H1 (cell line): ENCODE measurements at regions not wholly inside any gene's neighbourhood (a gene's known extent, or its start where the extent isn't known, plus 50 kb on each side); places are given as distances from the start of the nearest gene placed in this dataset.

Experiments used
- CBX8 ChIP-seq: fragments of 300-800, 300-1000 bp; sonication (generic); IDR thresholded peaks from 2 replicates; pipeline ENCODE4 v1.7.1; 2016; ENCODE audit warnings: low read depth, low read length, borderline replicate concordance
- GABPA ChIP-seq: IDR thresholded peaks from 2 replicates; pipeline ENCODE4 v1.6.1; 2011; ENCODE audit warnings: mild to moderate bottlenecking, low read length, moderate library complexity, borderline replicate concordance; ENCODE audit not compliant: insufficient read depth
- JUND ChIP-seq: IDR thresholded peaks from 2 replicates; pipeline ENCODE4 v1.6.1; 2011; ENCODE audit warnings: mild to moderate bottlenecking, improper control_type of control experiment, low read length
- KDM1A ChIP-seq: fragments of 200-600, 300-600 bp; sonication (generic); IDR thresholded peaks from 2 replicates; pipeline ENCODE4 v1.7.1; 2016; ENCODE audit warnings: mild to moderate bottlenecking, low read length, borderline replicate concordance
- KDM4A ChIP-seq: IDR thresholded peaks from one replicate; pipeline ENCODE4 v1.7.1; 2012; ENCODE audit warnings: low read depth, mild to moderate bottlenecking, moderate library complexity, low read length, inconsistent platforms; ENCODE audit not compliant: severe bottlenecking
- PHF8 ChIP-seq: fragments of 200-600 bp; sonication (generic); conservative IDR thresholded peaks from 2 replicates; pipeline ENCODE4 v1.7.1; 2012; ENCODE audit warnings: low read depth, mild to moderate bottlenecking, inconsistent platforms, low read length, moderate library complexity
- RFX5 ChIP-seq: IDR thresholded peaks from 2 replicates; pipeline ENCODE4 v1.6.1; 2011; ENCODE audit warnings: low read depth, low read length, improper control_type of control experiment, borderline replicate concordance
- TF ChIP-seq, protein P1 (sequence below): IDR thresholded peaks from 2 replicates; pipeline ENCODE4 v1.6.1; 2011; ENCODE audit warnings: low read length, improper control_type of control experiment
- TF ChIP-seq, protein P2 (sequence below): IDR thresholded peaks from 2 replicates; pipeline ENCODE4 v1.6.1; 2011; ENCODE audit warnings: low read depth, mild to moderate bottlenecking, low read length; ENCODE audit not compliant: insufficient read depth

DNA sequence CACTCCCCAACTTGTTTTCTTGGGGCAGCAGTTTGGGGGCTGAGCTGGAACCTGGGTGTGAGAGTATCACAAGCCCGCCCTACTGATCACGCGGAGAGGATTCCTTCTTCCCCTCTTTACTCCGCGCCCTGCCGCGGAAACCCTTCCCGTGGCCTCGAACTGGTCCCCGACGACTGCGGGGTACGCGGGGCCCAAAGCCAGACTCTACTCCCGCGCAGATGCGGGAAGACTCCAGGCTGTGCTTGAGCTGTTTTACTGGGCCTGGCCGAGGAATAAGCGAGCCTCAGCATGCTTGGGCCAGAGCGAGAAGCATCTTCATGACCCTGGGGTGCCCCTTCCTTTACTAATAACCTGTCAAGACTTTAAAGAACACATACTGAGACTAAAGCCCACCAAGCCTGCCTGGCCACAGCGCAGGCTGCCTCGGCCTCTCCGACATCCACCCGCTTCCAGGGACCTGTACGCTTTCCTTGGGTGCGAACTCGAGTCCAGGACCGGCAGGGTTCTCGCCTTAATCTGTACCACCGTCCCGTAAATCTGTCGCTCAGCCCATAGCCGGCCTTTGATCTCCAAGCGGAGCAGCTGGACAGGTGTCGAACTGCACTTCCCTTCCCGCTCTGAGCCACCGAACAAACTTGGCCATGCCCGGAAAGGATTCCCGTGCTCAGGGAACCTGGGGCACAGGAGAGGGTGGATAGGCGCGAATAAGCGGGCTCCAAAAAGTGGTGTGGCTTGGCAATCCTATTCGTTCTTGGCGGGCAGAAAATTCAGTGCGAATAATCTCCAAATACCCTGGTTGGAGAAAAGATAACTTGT is 55.0 kb upstream of the TMEM33 start (continued):
- no peak for TF ChIP-seq KDM1A
- TF ChIP-seq KDM4A, result no peak
- TF ChIP-seq RFX5, result no peak
- no peak for TF ChIP-seq GABPA
- TF ChIP-seq, protein P1, sequence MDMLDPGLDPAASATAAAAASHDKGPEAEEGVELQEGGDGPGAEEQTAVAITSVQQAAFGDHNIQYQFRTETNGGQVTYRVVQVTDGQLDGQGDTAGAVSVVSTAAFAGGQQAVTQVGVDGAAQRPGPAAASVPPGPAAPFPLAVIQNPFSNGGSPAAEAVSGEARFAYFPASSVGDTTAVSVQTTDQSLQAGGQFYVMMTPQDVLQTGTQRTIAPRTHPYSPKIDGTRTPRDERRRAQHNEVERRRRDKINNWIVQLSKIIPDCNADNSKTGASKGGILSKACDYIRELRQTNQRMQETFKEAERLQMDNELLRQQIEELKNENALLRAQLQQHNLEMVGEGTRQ, result no peak
- no peak for TF ChIP-seq JUND
- no peak for TF ChIP-seq PHF8
- TF ChIP-seq, protein P2, sequence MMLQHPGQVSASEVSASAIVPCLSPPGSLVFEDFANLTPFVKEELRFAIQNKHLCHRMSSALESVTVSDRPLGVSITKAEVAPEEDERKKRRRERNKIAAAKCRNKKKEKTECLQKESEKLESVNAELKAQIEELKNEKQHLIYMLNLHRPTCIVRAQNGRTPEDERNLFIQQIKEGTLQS, result no peak
- 0 out of 2 replicates have a peak, but pooled peaks have one; percentile 44 for TF ChIP-seq CBX8
